ENCODE measurements at regions not wholly inside any gene's neighbourhood (a gene's known extent, or its start where the extent isn't known, plus 50 kb on each side); places are given as distances from the start of the nearest gene placed in this dataset.
"Not testable (repeated sequence)": the region's sequence is repeated elsewhere in the genome, so short reads cannot be mapped to it uniquely, and the experiment has no call there.

- no peak for DNase-seq
Observed at GRCh38 chr1:157407917-157408525, 144.3 kb downstream of the FCRL5 start.

- DNase-seq = no peak
Observed at GRCh38 chr1:157407367-157407766, 144.9 kb downstream of the FCRL5 start.

- DNase-seq = no peak
Observed at GRCh38 chr1:157405662-157406061, 146.7 kb downstream of the FCRL5 start.

- no peak for DNase-seq
Observed at GRCh38 chr1:157404614-157405013, 147.7 kb downstream of the FCRL5 start.

GRCh38 chr1:157404063-157404501 is 148.2 kb downstream of the FCRL5 start:
- DNase-seq = no peak

GRCh38 chr1:157403608-157404007 is 148.7 kb downstream of the FCRL5 start:
- DNase-seq = no peak

GRCh38 chr1:157403203-157403602 is 149.1 kb downstream of the FCRL5 start:
- peak; percentile 55 for DNase-seq

- peak; percentile 18 for DNase-seq
Observed at GRCh38 chr1:157400766-157401165, 151.5 kb downstream of the FCRL5 start.

- no peak for DNase-seq
Observed at GRCh38 chr1:157399984-157400382, 152.3 kb downstream of the FCRL5 start.

GRCh38 chr1:157399343-157399983 is 152.9 kb downstream of the FCRL5 start:
- DNase-seq = no peak

GRCh38 chr1:157390651-157391050 is 161.7 kb downstream of the FCRL5 start:
- DNase-seq = no peak

GRCh38 chr1:157388057-157388456 is 164.3 kb downstream of the FCRL5 start:
- DNase-seq = no peak

- no peak for DNase-seq
Observed at GRCh38 chr1:157384258-157384657, 168.1 kb downstream of the FCRL5 start.

GRCh38 chr1:157382351-157382750 is 170.0 kb downstream of the FCRL5 start:
- no peak for DNase-seq

GRCh38 chr1:157380523-157380922 is 171.8 kb downstream of the FCRL5 start:
- no peak for DNase-seq

GRCh38 chr1:157377280-157377713 is 175.0 kb downstream of the FCRL5 start:
- peak; percentile 5 for DNase-seq

GRCh38 chr1:157376681-157377080 is 175.6 kb downstream of the FCRL5 start:
- DNase-seq = no peak

- not testable (repeated sequence) for DNase-seq
Observed at GRCh38 chr1:157372311-157372710, 180.0 kb downstream of the FCRL5 start.

GRCh38 chr1:157371826-157372225 is 180.5 kb downstream of the FCRL5 start:
- DNase-seq = no peak

- no peak for DNase-seq
Observed at GRCh38 chr1:157371221-157371620, 181.1 kb downstream of the FCRL5 start.

- DNase-seq = no peak
Observed at GRCh38 chr1:157370698-157371097, 181.6 kb downstream of the FCRL5 start.

- DNase-seq = peak; percentile 32
Observed at GRCh38 chr1:157369808-157370521, 182.3 kb downstream of the FCRL5 start.

- not testable (repeated sequence) for DNase-seq
Observed at GRCh38 chr1:157368941-157369340, 183.4 kb downstream of the FCRL5 start.

GRCh38 chr1:157368363-157368762 is 184.0 kb downstream of the FCRL5 start:
- DNase-seq = no peak

All from NCI-H510A (cell line).